ENCODE measurements at regions not wholly inside any gene's neighbourhood (a gene's known extent, or its start where the extent isn't known, plus 50 kb on each side); places are given as distances from the start of the nearest gene placed in this dataset.

DNA sequence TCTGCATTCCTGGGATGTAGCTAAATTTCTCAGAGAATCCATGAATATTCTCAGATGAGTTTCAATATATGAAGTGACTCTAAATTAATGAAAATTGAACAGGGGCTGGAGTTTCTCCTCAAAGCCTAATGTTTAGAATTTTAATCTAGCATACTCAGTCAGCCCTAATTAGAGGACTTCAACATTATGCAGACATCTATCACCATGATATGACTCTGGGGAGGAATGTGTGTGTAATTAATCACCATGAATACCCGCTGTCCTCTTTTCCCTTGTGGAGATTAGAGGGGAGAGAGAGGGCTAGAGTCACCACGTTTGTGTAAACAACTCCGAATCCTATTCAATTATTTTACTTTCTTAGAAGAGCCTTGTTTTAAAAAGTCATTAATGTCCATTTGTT, 698.6 kb upstream of the MDGA2 start:
- DNase-seq (ENCODE audit: low spot score) (no peak), ATAC-seq (ENCODE audit: insufficient number of reproducible peaks, low FRiP score, low read depth) (no peak)
- no peak overlapping the region for H3K4me3 ChIP-seq
- H3K36me3 ChIP-seq = no peaks in the 10 kb centered on the region
- no peaks in the 10 kb centered on the region for H3K9me3 ChIP-seq
- H3K27ac ChIP-seq = no peak overlapping the region
- no peaks in the 10 kb centered on the region for H3K27me3 ChIP-seq (replicated peaks; ENCODE audit: insufficient read depth)
- H3K4me1 ChIP-seq (ENCODE audit: control insufficient read depth in 1 of 2, low read depth in 2 of 2) = no peaks in the 10 kb centered on the region
- TF ChIP-seq, protein P1, sequence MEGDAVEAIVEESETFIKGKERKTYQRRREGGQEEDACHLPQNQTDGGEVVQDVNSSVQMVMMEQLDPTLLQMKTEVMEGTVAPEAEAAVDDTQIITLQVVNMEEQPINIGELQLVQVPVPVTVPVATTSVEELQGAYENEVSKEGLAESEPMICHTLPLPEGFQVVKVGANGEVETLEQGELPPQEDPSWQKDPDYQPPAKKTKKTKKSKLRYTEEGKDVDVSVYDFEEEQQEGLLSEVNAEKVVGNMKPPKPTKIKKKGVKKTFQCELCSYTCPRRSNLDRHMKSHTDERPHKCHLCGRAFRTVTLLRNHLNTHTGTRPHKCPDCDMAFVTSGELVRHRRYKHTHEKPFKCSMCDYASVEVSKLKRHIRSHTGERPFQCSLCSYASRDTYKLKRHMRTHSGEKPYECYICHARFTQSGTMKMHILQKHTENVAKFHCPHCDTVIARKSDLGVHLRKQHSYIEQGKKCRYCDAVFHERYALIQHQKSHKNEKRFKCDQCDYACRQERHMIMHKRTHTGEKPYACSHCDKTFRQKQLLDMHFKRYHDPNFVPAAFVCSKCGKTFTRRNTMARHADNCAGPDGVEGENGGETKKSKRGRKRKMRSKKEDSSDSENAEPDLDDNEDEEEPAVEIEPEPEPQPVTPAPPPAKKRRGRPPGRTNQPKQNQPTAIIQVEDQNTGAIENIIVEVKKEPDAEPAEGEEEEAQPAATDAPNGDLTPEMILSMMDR (IDR thresholded peaks at IDR 0.05) = no peak

GRCh38 chr14:48350971-48351370, 675.6 kb upstream of the MDGA2 start:
- no peak overlapping the region for H3K4me3 ChIP-seq
- TF ChIP-seq, protein P1 (IDR thresholded peaks at IDR 0.05) = no peak
- ATAC-seq (ENCODE audit: insufficient number of reproducible peaks, low FRiP score, low read depth) (no peak), DNase-seq (ENCODE audit: low spot score) (no peak)
- no peaks in the 10 kb centered on the region for H3K4me1 ChIP-seq (ENCODE audit: control insufficient read depth in 1 of 2, low read depth in 2 of 2)
- H3K27ac ChIP-seq = no peak overlapping the region
- H3K36me3 ChIP-seq = no peaks in the 10 kb centered on the region
- no peaks in the 10 kb centered on the region for H3K9me3 ChIP-seq
- no peaks in the 10 kb centered on the region for H3K27me3 ChIP-seq (replicated peaks; ENCODE audit: insufficient read depth)

- Histone ChIP-seq H3K36me3 (no peaks in the 10 kb centered on the region), H3K27ac (no peak overlapping the region), H3K9me3 (no peaks in the 10 kb centered on the region), H3K4me1 (ENCODE audit: control insufficient read depth in 1 of 2, low read depth in 2 of 2) (no peaks in the 10 kb centered on the region), H3K27me3 (replicated peaks; ENCODE audit: insufficient read depth) (no peaks in the 10 kb centered on the region), H3K4me3 (no peak overlapping the region)
- DNase-seq (ENCODE audit: low spot score) = no peak
- ATAC-seq (ENCODE audit: insufficient number of reproducible peaks, low FRiP score, low read depth) = no peak
- TF ChIP-seq, protein P1 (IDR thresholded peaks at IDR 0.05) = no peak
Measured at GRCh38 chr14:48349689-48350088, 674.3 kb upstream of the MDGA2 start.

DNA sequence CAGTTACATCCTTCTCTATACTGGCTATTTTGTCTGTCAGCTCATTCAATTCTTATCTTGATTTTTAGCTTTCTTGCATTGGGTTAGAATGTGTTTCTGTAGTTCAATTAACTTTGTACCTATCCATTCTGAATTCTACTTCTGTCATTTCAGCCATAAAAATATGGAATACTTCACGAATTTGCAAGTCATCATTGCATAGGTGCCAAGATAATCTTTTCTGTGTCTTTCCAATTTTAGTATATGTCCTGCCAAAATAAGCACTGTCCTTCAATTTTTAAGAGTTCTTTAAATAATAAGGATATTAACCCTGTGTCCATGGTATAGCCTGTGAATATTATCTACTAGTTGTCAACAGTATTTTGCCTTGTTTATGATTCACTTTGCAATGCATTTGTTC, 665.7 kb upstream of the MDGA2 start:
- ATAC-seq (ENCODE audit: insufficient number of reproducible peaks, low FRiP score, low read depth) = no peak
- no peak for DNase-seq (ENCODE audit: low spot score)
- no peak overlapping the region for H3K27ac ChIP-seq
- no peaks in the 10 kb centered on the region for H3K27me3 ChIP-seq (replicated peaks; ENCODE audit: insufficient read depth)
- H3K36me3 ChIP-seq = no peaks in the 10 kb centered on the region
- TF ChIP-seq, protein P1 (IDR thresholded peaks at IDR 0.05) = no peak
- no peaks in the 10 kb centered on the region for H3K9me3 ChIP-seq
- H3K4me3 ChIP-seq = no peak overlapping the region
- no peaks in the 10 kb centered on the region for H3K4me1 ChIP-seq (ENCODE audit: control insufficient read depth in 1 of 2, low read depth in 2 of 2)

- Histone ChIP-seq H3K27me3 (replicated peaks; ENCODE audit: insufficient read depth) (no peaks in the 10 kb centered on the region), H3K4me3 (no peak overlapping the region), H3K9me3 (no peaks in the 10 kb centered on the region), H3K4me1 (ENCODE audit: control insufficient read depth in 1 of 2, low read depth in 2 of 2) (no peaks in the 10 kb centered on the region), H3K27ac (no peak overlapping the region), H3K36me3 (no peaks in the 10 kb centered on the region)
- TF ChIP-seq, protein P1 (IDR thresholded peaks at IDR 0.05) = no peak
- ATAC-seq (ENCODE audit: insufficient number of reproducible peaks, low FRiP score, low read depth) (no peak), DNase-seq (ENCODE audit: low spot score) (no peak)
Measured at GRCh38 chr14:48333221-48333920, 658.0 kb upstream of the MDGA2 start.
